Keratinocyte (primary cell): ENCODE measurements at regions not wholly inside any gene's neighbourhood (a gene's known extent, or its start where the extent isn't known, plus 50 kb on each side); places are given as distances from the start of the nearest gene placed in this dataset.

ENCODE experiments used
- DNase-seq: peaks from one replicate; pipeline ENCODE4 v3.0.0-alpha.2; 2011; ENCODE audit warnings: low read depth, missing footprints, low spot score
- FAIRE-seq: peaks from 2 replicates; lab custom pipeline; 2011; peaks lifted over from hg19 to GRCh38; lab: Jason Lieb, UNC
- H2AFZ ChIP-seq: 2 replicates; pipeline ENCODE4 v1.6.0; 2012; ENCODE audit warnings: low read length, control low read depth, inconsistent platforms; ENCODE audit not compliant: control insufficient read depth
- H3K27ac ChIP-seq: 2 replicates; pipeline ENCODE4 v1.5.1; 2011; ENCODE audit warnings: low read length; ENCODE audit not compliant: control insufficient read depth, insufficient read depth
- H3K27me3 ChIP-seq: 3 replicates; pipeline ENCODE4 v1.6.0; 2011; ENCODE audit warnings: low read length; ENCODE audit not compliant: control insufficient read depth, insufficient read depth; ENCODE audit errors: extremely low read depth
- H3K36me3 ChIP-seq, 2 experiments: 2 replicates in 1 of 2; 3 replicates in 1 of 2; pipeline ENCODE4 v1.5.1; 2011; ENCODE audit warnings: low read length in 2 of 2, mild to moderate bottlenecking in 1 of 2; ENCODE audit not compliant: control insufficient read depth in 2 of 2, insufficient read depth in 2 of 2; ENCODE audit errors: extremely low read depth in 1 of 2
- H3K4me1 ChIP-seq: 3 replicates; pipeline ENCODE4 v1.5.1; 2011; ENCODE audit warnings: low read length; ENCODE audit not compliant: control insufficient read depth, insufficient read depth; ENCODE audit errors: extremely low read depth
- H3K4me2 ChIP-seq: 3 replicates; pipeline ENCODE4 v1.6.0; 2011; ENCODE audit warnings: low read depth, low read length; ENCODE audit not compliant: control insufficient read depth, insufficient read depth; ENCODE audit errors: extremely low read depth
- H3K4me3 ChIP-seq, 3 experiments: fragments of 200-600 bp in 1 of 3; sonication (generic) in 1 of 3; 2 replicates in 2 of 3; 3 replicates in 1 of 3; pipeline ENCODE4 v1.5.1; 2011 to 2016; ENCODE audit warnings: low read length in 3 of 3, mild to moderate bottlenecking in 3 of 3, control low read depth in 2 of 3, inconsistent platforms in 1 of 3, low read depth in 1 of 3, mixed read lengths in 1 of 3, mixed run types in 1 of 3, moderate library complexity in 1 of 3; ENCODE audit not compliant: control insufficient read depth in 2 of 3, insufficient read depth in 2 of 3; ENCODE audit errors: extremely low read depth in 1 of 3
- H3K79me2 ChIP-seq: 2 replicates; pipeline ENCODE4 v1.6.0; 2012; ENCODE audit warnings: low read length; ENCODE audit not compliant: control insufficient read depth, insufficient read depth
- H3K9ac ChIP-seq: 3 replicates; pipeline ENCODE4 v1.6.0; 2011; ENCODE audit warnings: low read length; ENCODE audit not compliant: control insufficient read depth, insufficient read depth; ENCODE audit errors: extremely low read depth
- H3K9me1 ChIP-seq: 3 replicates; pipeline ENCODE4 v1.6.0; 2011; ENCODE audit warnings: low read length; ENCODE audit not compliant: control insufficient read depth, insufficient read depth; ENCODE audit errors: extremely low read depth
- H3K9me3 ChIP-seq: 2 replicates; pipeline ENCODE4 v1.5.1; 2012; ENCODE audit warnings: low read depth, low read length; ENCODE audit not compliant: control insufficient read depth
- H4K20me1 ChIP-seq: 3 replicates; pipeline ENCODE4 v1.6.0; 2011; ENCODE audit warnings: low read length; ENCODE audit not compliant: control insufficient read depth, insufficient read depth; ENCODE audit errors: extremely low read depth
- EZH2 ChIP-seq: IDR thresholded peaks from one replicate; pipeline ENCODE4 v1.6.1; 2012; ENCODE audit warnings: inconsistent platforms, mild to moderate bottlenecking, low read length, moderate library complexity
- dilution Hi-C: fragments of 300-500 bp; cut with MboI; formaldehyde crosslinking; loops from one replicate; pipeline ENCODE4 v1.7.0; 2020; ENCODE audit warnings: low sequenced_read_pairs; ENCODE audit not compliant: extremely low pct_ligation_motif_present
- TF ChIP-seq, protein P1 (sequence below), 3 experiments: IDR thresholded peaks in 1 of 3; conservative IDR thresholded peaks in 1 of 3; optimal IDR thresholded peaks in 1 of 3; 2 replicates in 2 of 3; 3 replicates in 1 of 3; pipeline versions ENCODE3 to v1.5.1; 2011; ENCODE audit warnings: low read length in 3 of 3, mild to moderate bottlenecking in 3 of 3, moderate library complexity in 2 of 3, control low read depth in 1 of 3, inconsistent platforms in 1 of 3; ENCODE audit not compliant: insufficient read depth in 2 of 3; ENCODE audit errors: extremely low read depth in 1 of 3

DNA sequence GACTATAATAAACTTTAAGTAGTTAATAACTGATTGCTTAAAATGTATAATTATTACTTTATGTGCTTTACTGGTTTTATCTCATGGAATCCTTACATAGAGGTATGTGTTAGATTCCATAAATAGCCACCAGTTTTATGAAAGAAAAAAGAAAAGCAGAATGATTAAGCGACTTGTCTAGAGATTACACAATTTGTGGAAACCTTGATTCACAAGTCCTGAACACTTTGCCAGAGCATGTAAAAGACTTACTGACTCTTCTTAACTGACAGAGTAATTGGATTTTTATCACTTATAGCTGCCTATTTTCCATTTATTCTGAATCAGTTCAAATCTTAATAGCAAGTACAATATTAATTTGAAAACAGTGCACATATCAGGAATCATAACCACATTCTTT, 448.7 kb upstream of the NETO1 start:
- TF ChIP-seq, protein P1, sequence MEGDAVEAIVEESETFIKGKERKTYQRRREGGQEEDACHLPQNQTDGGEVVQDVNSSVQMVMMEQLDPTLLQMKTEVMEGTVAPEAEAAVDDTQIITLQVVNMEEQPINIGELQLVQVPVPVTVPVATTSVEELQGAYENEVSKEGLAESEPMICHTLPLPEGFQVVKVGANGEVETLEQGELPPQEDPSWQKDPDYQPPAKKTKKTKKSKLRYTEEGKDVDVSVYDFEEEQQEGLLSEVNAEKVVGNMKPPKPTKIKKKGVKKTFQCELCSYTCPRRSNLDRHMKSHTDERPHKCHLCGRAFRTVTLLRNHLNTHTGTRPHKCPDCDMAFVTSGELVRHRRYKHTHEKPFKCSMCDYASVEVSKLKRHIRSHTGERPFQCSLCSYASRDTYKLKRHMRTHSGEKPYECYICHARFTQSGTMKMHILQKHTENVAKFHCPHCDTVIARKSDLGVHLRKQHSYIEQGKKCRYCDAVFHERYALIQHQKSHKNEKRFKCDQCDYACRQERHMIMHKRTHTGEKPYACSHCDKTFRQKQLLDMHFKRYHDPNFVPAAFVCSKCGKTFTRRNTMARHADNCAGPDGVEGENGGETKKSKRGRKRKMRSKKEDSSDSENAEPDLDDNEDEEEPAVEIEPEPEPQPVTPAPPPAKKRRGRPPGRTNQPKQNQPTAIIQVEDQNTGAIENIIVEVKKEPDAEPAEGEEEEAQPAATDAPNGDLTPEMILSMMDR (optimal IDR thresholded peaks at IDR 0.05 in 1 of 3, IDR thresholded peaks at IDR 0.05 in 1 of 3, conservative IDR thresholded peaks at IDR 0.05 in 1 of 3; ENCODE audit: extremely low read depth in 1 of 3, insufficient read depth in 2 of 3, low read length in 3 of 3): no peak
- TF ChIP-seq EZH2: no peak
- H3K9ac ChIP-seq: no peak overlapping the region
- no peaks in the 10 kb centered on the region for H3K36me3 ChIP-seq
- H3K27ac ChIP-seq: no peak overlapping the region
- DNase-seq (no peak), FAIRE-seq (no peak)
- no peak overlapping the region for H3K4me3 ChIP-seq
- H3K79me2 ChIP-seq: no peaks in the 10 kb centered on the region
- no peaks in the 10 kb centered on the region for H3K27me3 ChIP-seq
- H3K4me2 ChIP-seq: no peak overlapping the region
- no peaks in the 10 kb centered on the region for H4K20me1 ChIP-seq
- no peaks in the 10 kb centered on the region for H3K9me1 ChIP-seq
- dilution Hi-C loops: no loop called here
- no peak overlapping the region for H2AFZ ChIP-seq
- no peaks in the 10 kb centered on the region for H3K9me3 ChIP-seq
- H3K4me1 ChIP-seq: peaks cover 4% of the 10 kb centered on the region

DNA sequence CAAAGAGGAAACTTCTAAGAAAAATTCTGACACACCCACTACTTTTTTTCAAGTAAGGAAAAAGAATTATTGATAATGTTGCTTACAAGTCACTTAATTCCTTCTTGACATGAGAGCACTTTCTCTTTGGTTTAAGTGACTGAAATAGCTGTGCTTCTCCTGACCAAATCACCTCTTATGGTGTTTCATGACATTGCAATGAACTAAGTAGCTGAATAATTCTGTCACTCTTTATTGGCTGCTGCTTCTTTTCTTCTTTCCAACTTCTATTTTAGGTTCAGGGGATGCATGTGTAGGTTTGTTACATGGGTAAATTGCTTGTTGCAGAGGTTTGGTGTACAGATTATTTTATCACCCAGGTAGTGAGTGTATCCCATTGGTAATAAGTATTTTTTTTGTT, 447.6 kb upstream of the NETO1 start:
- TF ChIP-seq, protein P1 (optimal IDR thresholded peaks at IDR 0.05 in 1 of 3, IDR thresholded peaks at IDR 0.05 in 1 of 3, conservative IDR thresholded peaks at IDR 0.05 in 1 of 3; ENCODE audit: extremely low read depth in 1 of 3, insufficient read depth in 2 of 3, low read length in 3 of 3): no peak
- TF ChIP-seq EZH2: no peak
- Histone ChIP-seq H3K9ac (no peak overlapping the region), H3K4me3 (no peak overlapping the region), H3K27ac (no peak overlapping the region), H3K79me2 (no peaks in the 10 kb centered on the region), H3K27me3 (no peaks in the 10 kb centered on the region), H3K4me1 (peaks cover 4% of the 10 kb centered on the region), H3K9me3 (no peaks in the 10 kb centered on the region), H2AFZ (no peak overlapping the region), H3K4me2 (no peak overlapping the region), H3K36me3 (no peaks in the 10 kb centered on the region), H3K9me1 (no peaks in the 10 kb centered on the region), H4K20me1 (no peaks in the 10 kb centered on the region)
- FAIRE-seq: no peak
- DNase-seq: no peak
- dilution Hi-C loops: no loop called here
